ENCODE measurements at regions not wholly inside any gene's neighbourhood (a gene's known extent, or its start where the extent isn't known, plus 50 kb on each side); places are given as distances from the start of the nearest gene placed in this dataset.
"Not testable (repeated sequence)": the region's sequence is repeated elsewhere in the genome, so short reads cannot be mapped to it uniquely, and the experiment has no call there.

DNA sequence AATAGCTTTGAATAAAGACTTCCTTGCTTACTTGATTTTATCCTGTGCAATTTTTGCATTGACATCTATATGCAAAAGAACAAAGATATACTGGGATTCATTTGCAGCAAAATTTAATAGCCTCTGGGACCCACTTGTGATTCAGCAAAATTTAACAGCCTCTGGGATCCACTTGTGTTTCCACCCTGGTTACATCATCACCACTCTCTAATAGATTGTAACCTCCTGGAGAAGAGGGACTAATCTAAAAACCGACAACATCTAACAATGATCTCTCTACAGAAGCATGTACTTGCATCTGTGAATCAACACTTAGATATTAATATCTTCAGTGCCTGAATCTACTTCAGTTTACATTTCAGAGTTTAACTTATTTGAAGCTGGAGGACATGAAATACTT is 202.0 kb upstream of the CPHXL start:
- no peak for DNase-seq

DNA sequence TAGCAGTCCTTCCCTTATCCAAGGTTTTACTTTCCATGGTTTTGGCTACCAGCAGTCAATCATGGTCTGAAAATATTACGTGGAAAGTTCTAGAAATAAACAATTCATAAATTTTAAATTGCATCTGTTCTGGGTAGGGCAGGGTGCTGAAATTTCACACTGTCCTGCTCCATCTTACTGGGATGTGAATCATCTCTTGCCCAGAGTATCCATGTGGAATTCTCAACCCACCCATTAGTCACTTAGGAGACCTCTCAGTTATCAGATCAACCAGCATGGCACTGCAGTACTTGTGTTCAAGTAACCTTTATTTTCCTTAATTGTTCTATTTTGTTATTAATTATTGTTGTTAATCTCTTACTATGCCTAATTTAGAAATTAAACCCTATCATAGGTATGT is 202.8 kb upstream of the CPHXL start:
- DNase-seq = no peak

DNA sequence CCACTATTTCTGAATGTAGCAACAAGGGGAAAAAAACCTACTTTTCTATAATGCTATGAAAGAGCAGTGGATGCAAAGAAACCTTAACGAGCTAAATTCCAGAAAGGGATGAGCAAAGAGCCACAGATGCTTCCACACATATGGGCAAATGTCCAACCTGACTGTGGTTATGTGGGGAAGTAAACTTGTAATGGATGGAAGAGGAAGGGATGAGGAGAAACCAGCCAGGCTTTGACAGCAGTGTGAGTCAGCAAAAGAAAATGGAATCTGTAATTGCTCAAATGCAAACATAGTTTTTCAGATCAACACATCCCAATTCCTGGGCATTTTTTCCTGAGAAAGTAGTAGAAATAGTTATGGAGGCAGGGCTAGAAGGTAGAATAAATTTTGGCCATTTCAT is 204.8 kb upstream of the CPHXL start:
- DNase-seq = no peak

DNA sequence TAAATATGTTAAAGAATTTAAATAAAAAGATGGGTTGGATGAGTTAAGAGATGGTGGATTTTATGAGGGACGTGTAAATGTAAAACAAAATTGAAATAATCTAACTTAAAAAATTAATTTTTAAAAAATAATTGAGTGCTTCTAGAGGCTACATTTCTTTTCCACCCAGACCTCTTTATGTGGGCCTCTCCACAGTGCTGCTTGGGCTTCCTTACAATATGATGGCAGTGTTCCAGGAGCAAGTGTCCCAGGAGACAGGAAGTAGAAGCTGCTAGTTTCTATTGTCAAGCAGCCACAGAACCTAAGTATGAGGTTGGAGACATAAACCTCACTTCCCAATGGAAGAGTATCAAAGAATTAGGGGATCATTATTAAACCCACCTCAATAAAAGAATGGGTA is 205.7 kb upstream of the CPHXL start:
- no peak for DNase-seq

DNA sequence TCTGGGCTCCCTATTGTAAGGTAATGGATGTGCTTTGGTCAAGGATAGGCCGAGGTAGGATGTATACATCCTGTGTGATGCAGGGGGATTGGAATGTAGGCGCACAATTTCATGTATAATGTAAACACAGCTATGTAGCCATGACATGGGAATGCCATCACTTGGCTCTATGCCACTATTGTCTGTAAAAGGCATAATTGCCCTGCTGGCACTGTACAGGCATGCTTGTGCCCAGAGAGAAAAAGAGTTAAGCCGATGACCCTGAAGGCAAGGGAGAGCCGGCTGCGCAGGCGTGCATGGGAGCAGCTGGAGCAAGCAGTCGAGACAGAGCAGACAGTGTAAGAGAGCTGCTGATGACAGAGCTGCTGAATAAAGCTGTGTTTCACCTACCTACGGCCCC is 212.5 kb upstream of the CPHXL start:
- no peak for DNase-seq

DNA sequence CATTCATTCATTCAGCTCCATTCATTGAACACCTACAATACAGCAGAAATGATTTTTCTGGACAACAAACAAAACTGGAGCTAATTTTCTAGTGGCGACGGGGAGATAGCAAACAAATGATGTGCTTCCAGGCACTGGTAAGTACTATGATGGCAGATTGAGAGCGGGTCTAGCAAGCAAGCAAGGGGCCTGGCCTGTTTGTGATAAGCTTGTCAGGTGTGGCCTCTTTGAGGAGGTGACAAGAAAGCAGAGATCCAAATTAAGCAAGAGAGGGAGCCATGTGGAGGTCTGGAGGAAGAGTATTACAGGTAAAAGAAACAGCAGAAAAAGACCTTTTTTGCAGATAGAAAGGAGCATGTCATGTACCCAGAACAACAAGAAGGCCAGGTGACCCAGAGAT is 216.1 kb upstream of the CPHXL start:
- no peak for DNase-seq

DNA sequence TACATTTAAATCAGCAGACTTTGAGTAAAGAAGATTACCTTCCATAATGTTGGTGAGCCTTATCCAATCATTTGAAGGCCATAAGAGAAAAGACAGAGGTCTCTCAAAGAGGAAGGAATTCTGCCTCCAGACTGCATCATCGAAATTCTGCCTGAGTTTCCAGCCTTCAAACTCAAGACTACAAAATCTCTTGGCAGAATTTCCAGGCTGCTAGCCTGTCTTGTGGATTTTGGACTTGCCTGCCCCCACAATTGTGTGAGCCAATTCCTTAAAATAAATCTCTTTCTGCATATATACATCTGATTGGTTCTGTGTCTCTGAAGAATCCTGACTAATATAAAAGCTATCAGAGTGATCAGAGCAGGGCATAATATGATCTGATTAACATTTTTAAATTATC is 216.6 kb upstream of the CPHXL start:
- DNase-seq = no peak

DNA sequence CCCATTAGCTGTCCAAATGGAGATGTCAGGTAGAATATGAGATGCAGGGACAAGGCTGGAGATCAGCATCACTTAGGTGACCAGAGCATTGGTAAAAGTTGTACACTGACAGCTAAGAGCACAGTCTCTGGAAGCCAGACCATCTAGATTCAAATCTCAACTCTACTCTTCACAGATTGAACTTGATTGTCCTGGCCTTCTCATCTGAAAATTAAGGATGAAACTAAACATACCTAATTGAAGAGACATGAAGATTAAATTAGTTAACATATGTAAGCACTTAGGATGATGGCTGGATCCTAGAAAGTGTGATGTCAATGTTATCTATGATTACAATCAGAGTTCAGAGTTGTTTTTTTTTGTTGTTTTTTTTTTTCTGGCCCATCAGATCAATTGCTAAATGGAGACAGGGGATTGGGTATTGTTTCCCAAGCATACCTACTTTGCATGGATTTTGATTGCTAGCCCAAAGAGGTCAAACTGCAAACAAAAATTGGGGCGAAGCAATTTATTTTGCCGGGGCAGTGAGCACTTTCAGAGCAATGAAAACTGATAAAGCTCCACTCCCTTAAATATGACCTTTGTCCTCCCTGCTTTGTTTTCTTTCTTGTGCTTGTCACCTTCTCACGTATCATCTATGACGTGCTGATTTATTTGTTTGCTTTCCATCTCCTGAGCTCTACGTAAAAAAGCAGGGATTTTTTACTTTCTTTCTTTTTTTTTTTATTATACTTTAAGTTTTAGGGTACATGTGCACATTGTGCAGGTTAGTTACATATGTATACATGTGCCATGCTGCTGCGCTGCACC is 217.6 kb upstream of the CPHXL start:
- DNase-seq = no peak

DNA sequence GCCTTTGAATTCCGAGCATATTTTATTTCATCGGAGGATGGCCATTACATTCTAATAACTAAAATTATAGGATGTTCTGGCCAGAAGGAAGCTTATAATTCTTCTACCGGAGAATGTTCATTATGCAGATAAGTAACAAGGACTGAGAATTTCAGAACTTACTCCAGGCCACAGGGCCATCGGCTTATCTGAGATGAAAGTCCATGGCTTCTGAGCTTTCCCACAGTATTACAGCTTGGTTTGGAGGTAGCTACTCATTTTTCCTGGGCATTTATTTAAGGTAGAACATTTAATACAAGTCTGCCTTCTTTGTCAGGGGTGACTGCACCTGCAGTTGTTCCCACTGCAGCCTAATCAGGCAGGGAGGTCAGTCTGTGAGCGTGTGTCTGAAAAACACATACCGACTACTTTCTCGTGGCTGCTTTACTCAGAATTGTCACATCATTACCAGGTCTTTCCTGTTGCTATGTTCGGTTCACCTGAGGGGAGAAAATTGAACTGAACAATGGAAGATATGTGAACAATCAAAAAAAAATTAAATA is 219.7 kb upstream of the CPHXL start:
- no peak for DNase-seq

DNA sequence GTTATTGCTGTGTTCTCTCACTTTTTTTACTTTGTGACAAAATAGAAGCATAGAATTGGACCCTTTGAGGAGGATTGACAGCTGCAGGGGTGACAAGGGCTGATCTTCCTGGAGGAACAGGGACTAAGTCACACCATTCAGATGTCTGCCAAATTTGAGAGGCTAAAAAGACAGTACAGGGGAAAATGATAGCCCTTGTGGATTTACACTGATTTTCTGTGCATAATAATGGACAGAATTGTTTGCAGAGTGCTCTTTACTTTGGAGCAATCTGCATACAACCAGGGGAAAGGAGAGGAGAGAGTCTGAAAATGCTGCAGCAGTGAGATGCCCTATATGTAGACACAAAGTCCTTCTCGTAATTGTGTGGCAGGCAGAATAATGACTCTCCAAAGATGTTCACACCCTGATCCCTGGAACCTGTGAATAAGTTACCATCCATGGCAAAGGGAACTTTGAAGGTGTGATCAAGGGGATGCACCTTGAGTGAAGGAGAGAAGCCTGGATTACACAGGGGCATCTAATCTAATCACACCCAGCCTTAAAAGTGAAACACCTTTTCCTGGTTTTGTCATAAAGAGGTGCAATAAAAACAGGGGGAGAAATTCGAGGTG is 221.4 kb upstream of the CPHXL start:
- no peak for DNase-seq

DNA sequence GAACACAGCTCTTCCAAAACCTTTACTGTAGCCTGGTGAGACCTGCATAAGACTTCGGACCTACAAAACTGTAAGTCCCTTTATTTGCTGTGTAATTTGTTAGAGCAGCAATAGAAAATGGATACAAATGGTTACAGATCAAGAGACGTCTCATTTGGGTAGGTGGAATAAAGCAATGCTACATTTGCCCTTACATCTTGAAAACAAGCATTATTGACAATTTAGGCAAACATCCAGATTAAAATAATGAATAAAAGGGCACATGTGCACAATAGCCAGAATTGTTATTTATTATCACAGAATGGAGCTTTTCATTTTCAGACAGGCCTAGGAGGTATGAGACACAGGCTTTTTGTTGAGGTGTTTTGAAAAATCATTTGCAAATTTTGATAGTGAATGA is 222.2 kb upstream of the CPHXL start:
- no peak for DNase-seq

DNA sequence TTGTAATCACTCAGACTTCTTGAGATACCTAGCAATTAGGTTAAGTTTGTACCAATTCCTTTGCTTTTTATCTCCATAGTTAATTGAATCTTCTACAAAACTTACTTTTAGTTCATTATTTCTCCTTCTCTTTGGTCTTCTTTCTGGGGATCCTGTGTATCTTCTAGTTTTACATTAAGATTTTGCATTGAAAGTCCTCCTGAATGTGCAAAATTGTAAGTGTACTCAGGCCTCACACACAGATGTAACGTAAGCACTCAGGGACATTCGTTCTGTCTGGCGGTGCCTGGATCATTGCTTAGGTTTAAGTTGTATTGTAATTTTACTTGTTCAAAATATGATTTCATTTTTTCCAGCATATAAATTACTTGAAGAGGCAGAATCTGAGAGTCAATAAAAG is 222.6 kb upstream of the CPHXL start:
- no peak for DNase-seq

DNA sequence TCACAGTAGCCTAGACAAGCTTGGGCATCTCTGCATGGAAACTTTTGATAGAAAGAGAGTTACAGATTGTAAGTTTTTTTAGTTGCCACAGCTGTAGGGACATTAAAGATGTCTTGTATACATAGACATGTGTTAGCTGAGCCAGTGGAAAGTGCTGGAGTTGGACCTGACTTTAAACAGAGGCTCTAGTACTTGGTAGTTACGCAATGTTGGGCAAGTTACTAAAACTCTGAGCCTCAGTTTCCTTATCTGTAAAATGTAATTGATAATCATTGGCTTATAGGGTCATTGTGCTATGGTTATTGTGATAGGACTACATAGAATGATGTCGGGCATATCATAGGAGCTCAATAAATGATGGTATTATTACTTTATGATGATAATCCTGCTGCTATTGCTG is 225.8 kb upstream of the CPHXL start:
- DNase-seq = no peak

DNA sequence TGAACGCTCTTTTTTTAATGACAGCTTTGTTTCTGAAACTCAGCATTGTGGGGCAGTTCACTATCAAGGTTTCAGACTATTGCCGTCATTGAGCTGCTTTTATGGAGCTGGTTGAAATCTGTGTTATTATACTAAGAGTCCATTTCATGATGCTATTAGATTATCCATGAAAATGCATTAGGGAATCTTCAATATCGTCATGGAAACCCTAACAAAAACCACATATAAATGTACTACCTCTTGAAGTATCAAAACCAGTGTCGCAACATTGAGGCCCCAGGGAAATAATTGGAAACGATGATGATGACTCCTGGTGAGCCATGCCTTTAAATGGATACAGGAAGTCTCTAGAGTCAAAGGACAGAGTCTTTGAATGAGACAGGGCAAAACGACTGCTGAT is 231.6 kb upstream of the CPHXL start:
- no peak for DNase-seq

DNA sequence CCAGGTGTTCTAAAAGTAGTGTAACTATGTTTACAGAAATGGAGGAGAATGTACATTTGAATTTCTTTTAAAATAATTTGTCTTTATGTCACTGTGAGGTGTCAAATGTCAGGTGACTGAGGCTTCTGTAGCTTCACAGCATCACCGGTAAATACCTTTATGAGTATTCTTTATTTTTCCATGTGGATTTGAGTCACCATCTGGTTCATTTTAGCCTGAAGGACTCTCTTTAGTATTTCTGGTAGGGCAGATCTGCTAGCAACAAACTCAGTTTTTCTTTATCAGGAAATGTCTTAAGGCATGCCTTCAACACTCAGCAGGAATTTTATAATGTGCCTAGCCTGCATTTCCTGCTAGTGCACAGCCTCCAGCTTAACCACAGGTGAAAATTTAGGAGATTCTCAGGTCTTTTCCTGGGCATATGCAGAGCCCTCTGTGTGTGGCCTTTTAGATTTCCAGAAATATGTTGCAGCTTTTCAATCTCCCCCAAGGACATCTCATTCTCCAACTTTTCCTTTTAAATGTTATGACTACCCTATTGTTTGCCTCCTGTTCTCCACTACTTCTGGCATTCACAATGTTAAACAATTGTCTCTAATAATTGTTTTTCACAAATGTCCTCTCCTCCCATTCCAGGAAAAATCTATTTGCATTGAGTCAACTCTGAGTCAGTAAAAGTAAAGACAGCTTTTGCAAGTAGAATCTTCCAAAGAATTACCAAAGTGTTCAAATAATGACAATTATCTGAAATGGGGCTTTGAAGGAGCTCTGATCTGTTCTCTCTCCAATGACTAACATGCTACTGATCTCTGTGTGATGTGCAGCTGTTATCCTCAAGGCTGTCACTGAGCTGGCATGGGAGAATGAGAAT is 239.4 kb upstream of the CPHXL start:
- no peak for DNase-seq

DNA sequence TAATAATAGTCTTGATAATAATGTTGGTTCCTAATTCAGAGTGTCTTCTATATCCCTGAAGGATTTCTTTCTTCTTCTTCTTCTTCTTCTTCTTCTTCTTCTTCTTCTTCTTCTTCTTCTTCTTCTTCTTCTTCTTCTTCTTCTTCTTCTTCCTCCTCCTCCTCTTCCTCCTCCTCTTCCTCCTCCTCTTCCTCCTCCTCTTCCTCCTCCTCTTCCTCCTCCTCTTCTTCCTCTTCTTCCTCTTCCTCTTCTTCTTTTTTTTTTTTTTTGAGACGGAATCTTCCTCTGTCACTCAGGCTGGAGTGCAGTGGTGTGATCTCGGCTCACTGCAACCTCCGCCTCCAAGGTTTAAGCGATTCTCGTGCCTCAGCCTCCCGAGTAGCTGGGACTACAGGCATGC is 242.8 kb upstream of the CPHXL start:
- not testable (repeated sequence) for DNase-seq

DNA sequence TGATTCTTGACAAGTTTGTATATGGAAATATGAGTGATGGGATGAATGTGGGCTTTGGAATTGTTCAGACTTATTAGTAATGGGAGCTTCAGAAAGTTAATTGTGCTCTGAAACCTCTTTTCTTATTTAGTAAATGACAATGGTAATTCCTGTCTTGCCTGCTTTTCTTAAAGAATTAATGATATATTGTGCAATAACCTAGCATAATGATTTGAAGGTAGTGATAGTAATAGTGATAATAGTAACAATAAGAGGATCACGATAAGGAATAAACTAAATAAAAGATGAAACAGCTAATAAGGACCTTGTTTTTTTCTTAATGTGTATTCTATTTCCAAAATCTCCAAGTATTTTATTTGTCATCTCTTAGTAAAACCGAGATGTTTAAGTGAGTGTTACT is 245.0 kb upstream of the CPHXL start:
- DNase-seq = no peak

DNA sequence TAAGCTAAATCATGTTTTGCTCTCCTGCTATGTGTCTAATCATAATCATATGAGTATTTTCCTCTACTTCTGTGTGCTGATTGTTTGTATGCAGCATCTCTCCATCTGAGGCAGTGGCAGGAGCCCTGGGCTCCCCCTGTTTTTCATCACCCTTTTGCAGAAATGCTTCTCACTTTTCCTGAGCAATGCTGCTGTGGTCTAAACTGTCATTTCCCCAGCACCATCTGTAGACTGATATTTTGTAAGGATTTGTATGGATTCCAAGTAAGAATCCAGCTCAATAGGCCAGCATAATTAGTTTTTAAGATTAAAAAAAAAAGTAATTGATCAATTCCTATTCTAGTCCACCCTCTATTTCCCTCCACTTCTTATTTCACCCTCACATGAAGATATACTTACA is 257.0 kb upstream of the CPHXL start:
- DNase-seq = no peak

DNA sequence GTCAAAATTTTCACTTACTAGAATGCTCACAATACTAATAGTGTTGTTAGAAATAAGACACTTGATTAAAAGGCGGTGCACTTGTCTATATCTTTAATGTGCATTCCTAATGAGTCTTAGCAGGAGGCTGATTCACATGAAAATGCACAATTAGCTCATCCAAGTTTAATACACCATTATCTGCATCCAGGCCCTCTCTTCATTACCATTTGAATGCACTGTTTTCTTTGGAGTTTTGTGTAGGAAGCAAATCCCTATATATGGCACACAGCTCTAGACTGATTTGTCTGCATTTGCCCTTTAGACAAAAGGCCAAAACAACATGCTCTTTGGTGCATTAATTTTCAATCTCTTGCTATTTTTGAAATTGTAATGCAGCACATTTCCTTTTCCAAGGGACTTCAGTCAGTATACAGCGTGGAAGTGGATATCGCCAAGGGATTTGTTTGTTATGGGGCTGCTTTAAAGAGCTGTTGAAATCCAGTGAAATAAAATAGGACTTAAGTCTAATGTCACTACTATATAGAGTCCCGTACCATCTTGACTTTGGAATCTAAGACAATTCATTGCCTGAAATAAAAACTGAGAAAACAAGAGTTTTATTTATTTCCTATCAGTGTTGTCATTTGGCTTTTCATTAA is 257.6 kb upstream of the CPHXL start:
- DNase-seq = no peak

DNA sequence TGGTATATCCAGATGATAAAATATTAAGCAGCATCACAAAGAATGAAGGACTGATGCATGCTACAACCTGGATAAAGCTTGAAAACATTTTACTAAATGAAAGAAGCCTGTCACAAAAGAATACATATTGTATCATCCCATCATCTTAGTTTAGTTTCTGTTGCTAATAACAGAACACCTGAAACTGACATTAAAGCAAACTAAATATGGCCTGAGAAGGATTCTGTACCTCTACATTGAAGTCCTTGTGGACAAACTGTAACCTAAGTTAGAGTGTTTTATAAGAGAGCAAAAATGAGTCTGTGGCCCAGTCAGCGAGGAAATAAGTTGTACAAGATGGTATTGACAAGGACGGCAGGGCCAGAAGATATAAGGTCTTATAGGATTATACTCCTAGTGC is 261.0 kb upstream of the CPHXL start:
- no peak for DNase-seq

DNA sequence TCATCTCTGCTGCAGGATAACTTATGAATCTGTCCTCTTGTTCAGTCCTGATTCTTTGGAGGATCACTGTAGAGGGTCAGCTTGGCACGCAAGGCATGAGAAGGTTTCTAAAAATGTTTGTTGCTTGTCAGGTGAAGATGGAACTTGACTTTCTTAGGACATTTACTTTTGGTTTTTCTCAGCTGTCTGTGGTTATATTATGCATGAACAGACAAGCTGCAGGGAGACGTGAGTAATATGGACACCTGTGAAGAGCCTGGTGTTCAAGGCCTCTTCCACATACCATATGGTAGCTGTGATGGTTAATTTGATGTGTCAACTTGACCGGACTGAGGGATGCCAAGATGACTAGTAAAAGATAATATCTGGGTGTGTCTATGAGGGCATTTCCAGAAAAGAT is 270.2 kb upstream of the CPHXL start:
- DNase-seq = no peak

DNA sequence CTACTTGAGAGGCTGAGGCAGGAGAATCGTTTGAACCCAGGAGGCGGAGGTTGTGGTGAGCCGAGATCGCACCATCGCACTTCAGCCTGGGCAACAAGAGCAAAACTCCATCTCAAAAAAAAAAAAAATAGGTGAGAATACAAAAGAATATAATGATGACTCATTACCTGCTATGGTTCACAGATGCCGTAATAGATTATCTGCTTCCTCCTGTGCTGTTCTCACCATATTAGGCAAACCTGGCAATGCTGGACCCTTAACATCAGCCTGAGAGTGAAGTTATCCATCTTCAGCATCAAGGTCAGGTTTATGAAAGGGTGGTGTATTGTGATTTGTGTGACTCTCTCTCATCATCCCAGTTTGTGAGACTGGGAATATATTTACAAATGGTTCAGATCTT is 271.3 kb upstream of the CPHXL start:
- no peak for DNase-seq

DNA sequence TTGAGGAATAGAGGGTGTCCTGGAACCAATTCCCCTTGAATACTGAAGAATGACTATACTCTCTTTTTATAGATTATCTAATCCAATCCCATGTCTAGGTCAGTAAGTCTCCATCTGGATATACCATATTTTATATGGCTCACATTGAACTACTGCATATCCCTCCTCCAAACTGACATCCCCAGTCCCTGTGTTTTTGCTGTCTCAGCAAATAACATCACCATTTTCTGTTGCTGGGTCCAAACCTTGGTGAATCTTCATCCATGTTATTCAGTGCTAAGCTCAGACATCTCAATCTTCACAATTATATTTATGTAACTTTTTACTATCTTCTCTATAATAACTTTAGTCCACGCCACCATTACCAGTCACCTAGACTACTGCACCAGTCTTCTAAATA is 269.6 kb upstream of the CNTNAP4 start:
- DNase-seq = no peak
